T-helper 1 cell treated with Interleukin-12 subunit alpha and Interleukin-12 subunit beta and Interleukin-4 antibody, amounts not matched to agents 30 μg/mL and 1 μg/mL, for 36 hours (primary cell): ENCODE measurements at regions not wholly inside any gene's neighbourhood (a gene's known extent, or its start where the extent isn't known, plus 50 kb on each side); places are given as distances from the start of the nearest gene placed in this dataset.

Experiments used
- H3K27ac Mint-ChIP-seq: one replicate; pipeline ENCODE4 v1.8.0; 2021; ENCODE audit warnings: mild to moderate bottlenecking, mixed read lengths
- H3K27me3 Mint-ChIP-seq: one replicate; pipeline ENCODE4 v1.8.0; 2021; ENCODE audit warnings: low read depth, mixed read lengths
- H3K36me3 Mint-ChIP-seq: one replicate; pipeline ENCODE4 v1.8.0; 2021; ENCODE audit warnings: low read depth, mixed read lengths
- H3K4me1 Mint-ChIP-seq: one replicate; pipeline ENCODE4 v1.8.0; 2021; ENCODE audit warnings: low read depth, mixed read lengths
- H3K4me3 Mint-ChIP-seq: one replicate; pipeline ENCODE4 v1.8.0; 2021; ENCODE audit warnings: mild to moderate bottlenecking, moderate library complexity, mixed read lengths
- H3K9me3 Mint-ChIP-seq: one replicate; pipeline ENCODE4 v1.8.0; 2021; ENCODE audit warnings: mixed read lengths

- H3K9me3 Mint-ChIP-seq: no peaks in the 10 kb centered on the region
- H3K27me3 Mint-ChIP-seq: no peaks in the 10 kb centered on the region
- H3K36me3 Mint-ChIP-seq: no peaks in the 10 kb centered on the region
- no peak overlapping the region for H3K27ac Mint-ChIP-seq
- H3K4me1 Mint-ChIP-seq: no peaks in the 10 kb centered on the region
- H3K4me3 Mint-ChIP-seq: no peak overlapping the region
Measured at GRCh38 chr3:117181222-117181621, 471.6 kb downstream of the TUSC7 start.

GRCh38 chr3:117184574-117184973 lies 475.0 kb downstream of the TUSC7 start:
- H3K9me3 Mint-ChIP-seq: no peaks in the 10 kb centered on the region
- no peak overlapping the region for H3K27ac Mint-ChIP-seq
- no peak overlapping the region for H3K4me3 Mint-ChIP-seq
- H3K36me3 Mint-ChIP-seq: no peaks in the 10 kb centered on the region
- H3K4me1 Mint-ChIP-seq: no peaks in the 10 kb centered on the region
- no peaks in the 10 kb centered on the region for H3K27me3 Mint-ChIP-seq

GRCh38 chr3:117191245-117191644 lies 481.7 kb downstream of the TUSC7 start:
- no peak overlapping the region for H3K27ac Mint-ChIP-seq
- H3K27me3 Mint-ChIP-seq: no peaks in the 10 kb centered on the region
- H3K4me1 Mint-ChIP-seq: no peaks in the 10 kb centered on the region
- no peaks in the 10 kb centered on the region for H3K9me3 Mint-ChIP-seq
- no peaks in the 10 kb centered on the region for H3K36me3 Mint-ChIP-seq
- H3K4me3 Mint-ChIP-seq: no peak overlapping the region

GRCh38 chr3:117192888-117193287 lies 483.3 kb downstream of the TUSC7 start:
- H3K27ac Mint-ChIP-seq: no peak overlapping the region
- H3K4me1 Mint-ChIP-seq: no peaks in the 10 kb centered on the region
- H3K4me3 Mint-ChIP-seq: no peak overlapping the region
- H3K36me3 Mint-ChIP-seq: no peaks in the 10 kb centered on the region
- H3K9me3 Mint-ChIP-seq: no peaks in the 10 kb centered on the region
- no peaks in the 10 kb centered on the region for H3K27me3 Mint-ChIP-seq

- Mint-ChIP-seq H3K27ac (no peak overlapping the region), H3K9me3 (no peaks in the 10 kb centered on the region)
Measured at GRCh38 chr3:117193390-117193789, 483.8 kb downstream of the TUSC7 start.

GRCh38 chr3:117195034-117195433 lies 485.5 kb downstream of the TUSC7 start:
- no peaks in the 10 kb centered on the region for H3K27me3 Mint-ChIP-seq
- no peak overlapping the region for H3K4me3 Mint-ChIP-seq
- H3K9me3 Mint-ChIP-seq: peaks cover 6% of the 10 kb centered on the region
- no peaks in the 10 kb centered on the region for H3K36me3 Mint-ChIP-seq
- H3K27ac Mint-ChIP-seq: no peak overlapping the region
- no peaks in the 10 kb centered on the region for H3K4me1 Mint-ChIP-seq

More at GRCh38 chr3:117193390-117193789, 483.8 kb downstream of the TUSC7 start:
- no peak overlapping the region for H3K4me3 Mint-ChIP-seq
- no peaks in the 10 kb centered on the region for H3K27me3 Mint-ChIP-seq
- H3K4me1 Mint-ChIP-seq: no peaks in the 10 kb centered on the region
- H3K36me3 Mint-ChIP-seq: no peaks in the 10 kb centered on the region

GRCh38 chr3:117200962-117201361 lies 491.4 kb downstream of the TUSC7 start:
- H3K27me3 Mint-ChIP-seq: no peaks in the 10 kb centered on the region
- no peaks in the 10 kb centered on the region for H3K4me1 Mint-ChIP-seq
- H3K4me3 Mint-ChIP-seq: no peak overlapping the region
- H3K36me3 Mint-ChIP-seq: no peaks in the 10 kb centered on the region
- peaks cover 7% of the 10 kb centered on the region for H3K9me3 Mint-ChIP-seq
- no peak overlapping the region for H3K27ac Mint-ChIP-seq

GRCh38 chr3:117201901-117202774 lies 492.6 kb downstream of the TUSC7 start:
- no peaks in the 10 kb centered on the region for H3K4me1 Mint-ChIP-seq

GRCh38 chr3:117217355-117217754 lies 507.8 kb downstream of the TUSC7 start:
- Mint-ChIP-seq H3K9me3 (peaks cover 6% of the 10 kb centered on the region), H3K27ac (no peak overlapping the region), H3K27me3 (no peaks in the 10 kb centered on the region), H3K4me3 (no peak overlapping the region), H3K36me3 (no peaks in the 10 kb centered on the region), H3K4me1 (no peaks in the 10 kb centered on the region)

More at GRCh38 chr3:117201901-117202774, 492.6 kb downstream of the TUSC7 start:
- Mint-ChIP-seq H3K4me3 (no peak overlapping the region), H3K36me3 (no peaks in the 10 kb centered on the region), H3K27ac (no peak overlapping the region), H3K9me3 (peaks cover 7% of the 10 kb centered on the region), H3K27me3 (no peaks in the 10 kb centered on the region)

- H3K9me3 Mint-ChIP-seq: peaks cover 1% of the 10 kb centered on the region
- H3K4me3 Mint-ChIP-seq: no peak overlapping the region
- no peak overlapping the region for H3K27ac Mint-ChIP-seq
- no peaks in the 10 kb centered on the region for H3K4me1 Mint-ChIP-seq
- no peaks in the 10 kb centered on the region for H3K36me3 Mint-ChIP-seq
- H3K27me3 Mint-ChIP-seq: no peaks in the 10 kb centered on the region
Measured at GRCh38 chr3:117217760-117218316, 508.3 kb downstream of the TUSC7 start.

GRCh38 chr3:117218641-117219048 lies 509.1 kb downstream of the TUSC7 start:
- H3K36me3 Mint-ChIP-seq: no peaks in the 10 kb centered on the region
- H3K27ac Mint-ChIP-seq: no peak overlapping the region
- no peaks in the 10 kb centered on the region for H3K27me3 Mint-ChIP-seq
- H3K9me3 Mint-ChIP-seq: no peaks in the 10 kb centered on the region
- no peaks in the 10 kb centered on the region for H3K4me1 Mint-ChIP-seq
- H3K4me3 Mint-ChIP-seq: no peak overlapping the region

- no peaks in the 10 kb centered on the region for H3K36me3 Mint-ChIP-seq
- no peaks in the 10 kb centered on the region for H3K27me3 Mint-ChIP-seq
- H3K4me1 Mint-ChIP-seq: no peaks in the 10 kb centered on the region
- H3K4me3 Mint-ChIP-seq: no peak overlapping the region
- H3K27ac Mint-ChIP-seq: no peak overlapping the region
- no peaks in the 10 kb centered on the region for H3K9me3 Mint-ChIP-seq
Measured at GRCh38 chr3:117219296-117219695, 509.7 kb downstream of the TUSC7 start.

GRCh38 chr3:117226932-117227331 lies 517.4 kb downstream of the TUSC7 start:
- no peaks in the 10 kb centered on the region for H3K36me3 Mint-ChIP-seq
- H3K27me3 Mint-ChIP-seq: no peaks in the 10 kb centered on the region
- no peak overlapping the region for H3K4me3 Mint-ChIP-seq

GRCh38 chr3:117228466-117228865 lies 518.9 kb downstream of the TUSC7 start:
- Mint-ChIP-seq H3K9me3 (peaks cover 4% of the 10 kb centered on the region), H3K36me3 (no peaks in the 10 kb centered on the region), H3K27me3 (no peaks in the 10 kb centered on the region), H3K4me3 (no peak overlapping the region), H3K27ac (no peak overlapping the region), H3K4me1 (no peaks in the 10 kb centered on the region)

More at GRCh38 chr3:117226932-117227331, 517.4 kb downstream of the TUSC7 start:
- no peak overlapping the region for H3K27ac Mint-ChIP-seq
- H3K9me3 Mint-ChIP-seq: peaks cover 4% of the 10 kb centered on the region
- H3K4me1 Mint-ChIP-seq: no peaks in the 10 kb centered on the region

- Mint-ChIP-seq H3K9me3 (peaks cover 4% of the 10 kb centered on the region), H3K36me3 (no peaks in the 10 kb centered on the region), H3K4me1 (no peaks in the 10 kb centered on the region), H3K27ac (no peak overlapping the region), H3K4me3 (no peak overlapping the region), H3K27me3 (no peaks in the 10 kb centered on the region)
Measured at GRCh38 chr3:117230924-117231323, 521.3 kb downstream of the TUSC7 start.
